ENCODE measurements at regions not wholly inside any gene's neighbourhood (a gene's known extent, or its start where the extent isn't known, plus 50 kb on each side); places are given as distances from the start of the nearest gene placed in this dataset.
"Not testable (repeated sequence)": the region's sequence is repeated elsewhere in the genome, so short reads cannot be mapped to it uniquely, and the experiment has no call there.

DNA sequence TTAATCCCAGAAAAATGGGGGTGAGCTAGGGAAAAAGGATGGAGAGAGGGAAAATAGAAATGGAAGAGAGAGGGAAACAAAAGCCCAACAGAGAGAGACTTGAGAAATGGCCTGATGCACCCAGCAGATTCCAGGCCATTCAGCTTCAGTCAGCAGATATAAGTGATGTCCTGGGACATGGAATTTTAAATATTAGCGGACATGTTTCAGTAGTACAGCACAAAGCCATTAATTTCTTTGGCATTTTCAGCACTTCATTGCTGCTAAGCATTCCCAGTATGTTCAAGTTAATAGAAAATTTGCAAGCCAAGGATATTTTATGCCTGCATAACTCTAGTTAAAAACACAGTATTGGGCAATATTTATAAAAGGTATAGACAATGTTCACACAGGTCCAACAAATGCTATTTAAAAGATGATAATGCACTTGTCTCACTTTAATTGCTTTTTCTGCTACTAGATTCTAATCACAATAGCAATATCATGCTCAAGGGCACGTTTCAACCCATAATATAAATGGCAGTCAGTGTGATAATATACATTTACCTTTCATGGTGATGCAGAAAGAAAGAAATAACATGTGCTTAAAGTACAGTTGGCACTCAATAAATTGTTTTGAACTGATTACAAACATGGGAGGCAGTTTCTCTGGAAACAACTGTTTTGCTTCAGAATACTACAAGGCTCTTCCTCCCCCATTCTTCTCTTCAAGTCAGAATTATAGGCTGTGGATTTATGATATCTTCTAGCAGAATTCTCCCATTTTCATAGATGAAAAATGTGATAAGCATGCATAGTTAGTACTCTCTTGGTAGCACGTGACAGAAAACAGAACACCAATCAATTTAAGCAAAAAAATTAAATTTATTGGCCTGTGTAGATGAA is 108.1 kb upstream of the MAGI3 start:
- in situ Hi-C loops (cut with HindIII; ENCODE audit: low pct_unique_long_range_greater_than_20kb, low sequenced_read_pairs), result no loop called here
- no peak for DNase-seq (ENCODE audit: low read depth)

DNA sequence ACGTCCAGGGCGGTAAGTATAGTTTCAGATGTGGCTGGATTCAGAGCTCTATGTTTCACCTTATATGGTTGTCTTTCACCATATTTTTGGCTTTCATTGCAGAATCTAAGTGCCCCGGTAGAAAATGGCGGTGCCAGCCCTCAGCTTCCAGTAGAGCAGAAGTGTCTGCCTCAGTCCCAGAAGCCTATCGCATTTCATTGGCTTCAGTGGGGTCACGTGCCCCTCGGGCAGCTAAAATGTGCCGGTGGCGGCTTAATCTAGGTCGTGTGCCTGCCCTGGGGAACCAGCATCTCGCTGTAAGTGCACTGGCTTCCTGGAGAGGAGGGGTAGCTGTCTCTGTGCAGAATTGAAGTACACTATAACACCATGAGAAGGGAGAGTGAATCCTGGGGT is 107.4 kb upstream of the MAGI3 start:
- no peak for DNase-seq (ENCODE audit: low read depth)
- in situ Hi-C loops (cut with HindIII; ENCODE audit: low pct_unique_long_range_greater_than_20kb, low sequenced_read_pairs), result no loop called here

DNA sequence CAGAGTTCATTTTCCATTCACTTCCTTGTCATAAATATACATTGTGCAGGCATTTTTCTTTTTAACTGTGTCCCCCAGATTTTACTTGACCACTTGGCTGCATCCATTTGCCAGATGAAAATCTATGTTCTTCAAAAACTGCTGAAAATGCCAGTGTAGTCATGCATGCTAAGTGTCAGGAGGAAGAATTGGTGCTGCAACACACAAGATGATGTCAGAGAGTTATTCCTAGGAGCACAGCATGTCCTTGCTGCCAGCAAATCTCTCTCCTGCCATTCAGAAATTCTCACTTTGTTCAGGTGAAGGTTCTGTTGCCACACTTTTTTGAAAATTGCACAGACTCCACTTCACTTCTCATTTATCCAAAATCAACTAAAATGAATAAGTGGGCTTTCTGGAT is 106.4 kb upstream of the MAGI3 start:
- no peak for DNase-seq (ENCODE audit: low read depth)
- in situ Hi-C loops (cut with HindIII; ENCODE audit: low pct_unique_long_range_greater_than_20kb, low sequenced_read_pairs), result no loop called here

DNA sequence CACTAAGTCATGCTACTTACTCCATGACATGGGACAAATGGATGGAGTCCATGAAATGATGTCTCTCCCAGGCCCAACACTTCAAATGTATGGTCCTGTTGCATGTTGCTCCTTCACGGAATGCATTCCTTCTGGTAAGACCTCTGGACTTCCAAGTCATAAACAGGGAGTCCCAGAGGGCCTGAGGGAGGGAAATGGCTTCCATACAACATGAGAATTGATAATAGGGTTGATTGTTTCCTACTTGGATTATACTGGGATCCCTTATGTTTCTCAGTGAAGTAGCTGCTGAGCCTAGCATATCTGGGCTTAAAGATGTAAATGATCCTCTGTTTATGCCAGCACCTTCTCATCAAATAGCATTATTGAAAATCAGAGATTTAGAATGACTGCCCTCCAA is 104.2 kb upstream of the MAGI3 start:
- no peak for DNase-seq (ENCODE audit: low read depth)
- in situ Hi-C loops (cut with HindIII; ENCODE audit: low pct_unique_long_range_greater_than_20kb, low sequenced_read_pairs), result no loop called here

DNA sequence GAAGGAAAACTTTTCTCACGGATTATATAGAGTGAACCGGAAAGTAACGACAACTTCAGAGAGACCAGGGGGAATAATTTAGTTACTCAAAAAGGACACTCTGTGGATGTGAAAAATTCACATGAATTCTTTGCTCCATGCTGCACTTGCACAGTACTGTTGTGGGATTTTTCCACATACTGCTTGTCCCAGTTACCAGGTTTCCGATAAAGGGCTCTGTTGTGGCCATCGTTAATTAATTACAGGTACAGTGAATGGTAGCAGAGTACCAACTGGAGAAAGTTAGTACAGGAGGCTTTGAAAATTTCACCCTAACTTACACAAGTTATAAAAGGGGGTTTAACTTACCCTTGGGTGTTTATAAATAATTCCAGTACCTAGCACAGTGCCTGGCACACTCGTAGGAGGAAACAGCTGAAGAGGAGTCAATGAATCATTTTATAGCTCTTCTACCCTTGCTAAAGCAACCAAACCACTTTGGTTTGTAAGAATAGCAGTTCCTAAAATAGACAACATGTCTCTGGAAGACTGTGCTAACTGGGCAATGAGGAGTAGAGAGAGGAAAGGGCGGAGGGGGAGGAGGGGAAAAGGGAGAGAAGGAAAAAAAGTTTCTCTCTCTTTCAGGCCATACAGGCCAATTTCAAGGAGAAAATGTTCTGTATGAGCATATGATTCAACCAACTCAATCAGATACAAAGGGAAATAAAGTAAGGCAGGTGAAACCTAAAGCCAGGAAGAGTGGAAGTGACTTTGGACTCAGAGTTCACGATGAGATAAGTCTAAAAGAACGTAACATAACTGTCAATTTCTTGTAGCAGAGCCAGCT is 98.3 kb upstream of the MAGI3 start:
- in situ Hi-C loops (cut with HindIII; ENCODE audit: low pct_unique_long_range_greater_than_20kb, low sequenced_read_pairs), result no loop called here

DNA sequence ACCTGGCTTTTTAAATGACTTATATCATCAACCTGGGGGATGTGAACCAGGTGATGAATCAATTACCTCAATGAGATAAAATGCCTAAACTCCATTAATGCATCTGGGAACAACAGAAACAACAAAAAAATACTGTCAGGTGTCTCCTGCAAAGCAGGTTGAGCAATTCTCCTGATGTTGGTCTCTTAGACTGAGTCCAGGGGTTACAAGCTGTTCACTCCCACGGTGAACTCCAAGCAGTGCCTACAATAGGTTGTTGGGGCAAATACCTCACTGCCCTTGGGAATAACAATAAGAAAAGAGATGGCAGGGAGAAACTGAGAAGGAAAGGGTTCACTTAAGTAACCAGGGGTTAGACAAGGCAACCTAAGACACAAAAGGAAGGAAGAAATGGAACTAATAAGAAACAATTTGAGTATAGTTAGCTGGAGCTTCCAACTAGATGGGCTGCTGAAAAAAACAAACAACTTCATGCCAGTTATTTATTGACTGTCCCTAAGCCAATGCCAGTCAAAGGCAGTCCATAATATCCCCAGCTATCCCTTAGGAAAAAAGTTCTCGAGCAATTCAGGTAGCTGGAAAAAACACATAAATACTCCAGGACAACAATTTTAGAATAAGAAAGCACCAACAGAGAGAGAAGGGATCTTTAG is 97.6 kb upstream of the MAGI3 start:
- in situ Hi-C loops (cut with HindIII; ENCODE audit: low pct_unique_long_range_greater_than_20kb, low sequenced_read_pairs), result no loop called here
- no peak for DNase-seq (ENCODE audit: low read depth)

More for the DNA sequence above, 98.3 kb upstream of the MAGI3 start:
- DNase-seq (ENCODE audit: low read depth), result no peak

DNA sequence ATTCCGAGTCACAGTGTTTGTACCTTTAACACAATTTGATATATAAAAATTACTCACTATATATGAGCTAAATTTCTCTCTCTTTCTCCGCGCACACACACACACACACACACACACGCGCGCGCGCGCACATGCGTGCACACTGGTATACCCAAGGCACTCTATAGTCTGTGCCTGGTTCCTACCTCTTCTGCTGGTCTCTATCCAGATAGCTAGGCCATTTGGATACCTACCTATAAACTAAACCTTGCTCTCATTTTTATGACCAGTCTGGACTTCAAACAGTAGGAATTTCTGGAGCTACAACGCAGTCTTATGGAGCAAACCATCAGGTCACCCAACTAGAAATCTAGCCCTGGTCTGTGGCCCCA is 97.1 kb upstream of the MAGI3 start:
- in situ Hi-C loops (cut with HindIII; ENCODE audit: low pct_unique_long_range_greater_than_20kb, low sequenced_read_pairs), result no loop called here
- DNase-seq (ENCODE audit: low read depth), result no peak

DNA sequence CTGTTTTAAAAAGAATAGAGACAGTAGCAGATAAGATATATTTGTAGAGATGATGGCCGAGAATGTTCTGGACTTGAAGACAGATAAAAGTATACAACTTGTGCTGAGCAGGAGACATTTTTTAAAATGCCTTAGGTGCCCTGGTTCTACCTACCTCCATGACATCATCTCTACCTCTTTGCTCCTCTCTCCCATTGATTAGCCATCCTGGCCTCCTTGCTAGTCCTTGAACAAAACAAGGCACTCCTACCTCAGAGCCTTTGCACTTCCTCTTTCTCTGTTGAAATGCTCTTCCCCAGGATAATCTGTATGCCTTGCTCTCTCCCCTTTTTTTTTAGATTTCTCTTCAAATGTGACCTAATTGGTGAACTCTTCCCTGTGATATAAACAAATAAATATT is 92.6 kb upstream of the MAGI3 start:
- DNase-seq (ENCODE audit: low read depth), result no peak
- in situ Hi-C loops (cut with HindIII; ENCODE audit: low pct_unique_long_range_greater_than_20kb, low sequenced_read_pairs), result no loop called here

DNA sequence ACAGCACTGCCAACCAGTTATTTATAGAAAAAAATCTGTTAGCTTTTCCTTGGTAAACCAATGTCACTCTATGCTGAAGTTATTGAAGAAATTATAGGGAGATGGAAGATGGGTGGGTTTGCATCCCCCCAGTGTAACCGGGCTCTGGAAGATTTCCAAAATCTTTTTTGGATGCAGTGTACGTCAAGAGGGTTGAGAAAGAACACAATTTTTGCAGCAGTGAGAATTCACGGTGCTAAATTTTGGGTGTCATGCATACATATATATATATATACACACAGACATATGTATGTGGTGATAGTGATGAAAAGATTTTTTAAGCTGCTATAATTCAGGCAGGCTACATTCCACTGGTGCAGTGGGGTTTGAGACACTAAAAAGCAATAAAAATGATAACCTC is 91.4 kb upstream of the MAGI3 start:
- in situ Hi-C loops (cut with HindIII; ENCODE audit: low pct_unique_long_range_greater_than_20kb, low sequenced_read_pairs), result no loop called here

DNA sequence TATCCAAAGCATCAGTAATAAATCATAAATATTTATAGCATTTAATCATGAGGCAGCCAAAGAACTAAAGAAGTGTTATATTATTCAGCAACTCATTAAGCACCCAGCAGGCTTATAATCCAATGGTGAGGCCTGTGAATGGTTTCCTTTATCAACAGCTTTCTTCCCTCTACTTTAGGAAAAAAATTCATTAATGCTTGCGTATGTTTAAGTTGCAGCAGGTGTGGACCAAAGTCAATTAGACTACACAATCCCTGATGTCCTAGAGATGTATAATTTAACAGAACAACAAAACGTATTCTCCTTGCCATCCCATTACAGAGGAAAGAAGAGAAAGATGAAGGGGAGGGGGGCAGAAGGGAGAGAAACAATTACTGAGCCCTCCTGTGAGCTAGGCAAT is 87.7 kb upstream of the MAGI3 start:
- no peak for DNase-seq (ENCODE audit: low read depth)
- in situ Hi-C loops (cut with HindIII; ENCODE audit: low pct_unique_long_range_greater_than_20kb, low sequenced_read_pairs), result no loop called here

More for the DNA sequence above, 91.4 kb upstream of the MAGI3 start:
- DNase-seq (ENCODE audit: low read depth), result no peak

DNA sequence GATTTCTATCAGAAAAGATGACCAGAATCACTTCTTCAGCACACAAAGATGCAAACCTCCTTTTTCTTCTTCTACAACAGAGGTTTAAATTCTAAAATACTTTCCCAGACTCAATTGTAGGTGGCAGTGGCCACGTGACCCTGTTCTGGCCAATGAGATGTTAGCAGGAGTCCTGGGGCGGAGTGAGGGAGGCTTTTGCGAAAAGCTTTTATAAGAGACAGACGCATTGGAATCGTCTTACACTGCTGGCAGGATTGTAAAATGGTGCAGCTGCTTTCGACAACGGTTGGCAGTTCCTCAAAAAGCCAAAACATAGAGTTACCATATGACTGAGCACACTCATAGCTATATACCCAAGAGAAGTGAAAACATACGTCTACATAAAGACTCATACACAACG is 87.0 kb upstream of the MAGI3 start:
- no peak for DNase-seq (ENCODE audit: low read depth)
- in situ Hi-C loops (cut with HindIII; ENCODE audit: low pct_unique_long_range_greater_than_20kb, low sequenced_read_pairs), result no loop called here

DNA sequence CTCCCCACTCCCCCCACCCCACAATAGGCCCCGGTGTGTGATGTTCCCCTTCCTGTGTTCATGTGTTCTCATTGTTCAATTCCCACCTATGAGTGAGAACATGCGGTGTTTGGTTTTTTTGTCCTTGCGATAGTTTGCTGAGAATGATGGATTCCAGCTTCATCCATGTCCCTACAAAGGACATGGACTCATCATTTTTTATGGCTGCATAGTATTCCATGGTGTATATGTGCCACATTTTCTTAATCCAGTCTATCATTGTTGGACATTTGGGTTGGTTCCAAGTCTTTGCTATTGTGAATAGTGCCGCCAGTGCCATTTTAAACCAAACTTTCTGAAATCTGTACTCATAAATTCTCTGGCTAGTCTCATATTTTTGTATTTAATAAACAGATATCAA is 85.3 kb upstream of the MAGI3 start:
- in situ Hi-C loops (cut with HindIII; ENCODE audit: low pct_unique_long_range_greater_than_20kb, low sequenced_read_pairs); DNase-seq (ENCODE audit: low read depth): not testable (repeated sequence)

DNA sequence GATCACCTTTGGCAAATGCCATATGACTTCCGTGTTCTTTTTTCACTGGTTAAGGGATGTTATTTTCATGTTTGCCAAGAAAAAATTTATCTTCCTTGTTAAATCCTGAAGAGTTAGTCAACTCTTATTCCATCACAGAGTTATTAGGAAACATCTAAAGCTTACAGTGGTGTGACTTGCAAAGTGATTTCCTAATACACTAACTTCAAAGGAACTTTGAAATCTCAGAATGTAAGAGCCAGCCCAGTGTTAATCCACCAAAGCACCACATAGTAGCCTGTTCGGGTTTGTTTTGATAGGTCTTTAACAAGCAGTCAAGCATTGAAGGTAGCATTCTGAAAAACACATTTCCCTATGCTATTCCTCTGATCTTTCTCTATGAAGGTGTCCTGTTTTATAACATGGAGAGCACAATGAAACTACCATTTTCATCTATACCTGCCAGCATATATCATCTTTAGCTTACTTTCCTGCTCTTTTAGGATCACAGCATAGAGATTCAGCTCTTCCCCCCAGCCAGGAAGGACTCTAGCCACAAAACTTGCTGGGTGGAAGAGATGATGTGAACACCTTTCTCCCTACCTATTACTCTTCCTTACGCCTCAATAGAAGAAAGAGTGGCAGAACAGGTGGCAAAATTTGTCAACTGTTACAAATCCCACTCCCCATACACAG is 82.4 kb upstream of the MAGI3 start:
- DNase-seq (ENCODE audit: low read depth), result no peak
- in situ Hi-C loops (cut with HindIII; ENCODE audit: low pct_unique_long_range_greater_than_20kb, low sequenced_read_pairs), result no loop called here

DNA sequence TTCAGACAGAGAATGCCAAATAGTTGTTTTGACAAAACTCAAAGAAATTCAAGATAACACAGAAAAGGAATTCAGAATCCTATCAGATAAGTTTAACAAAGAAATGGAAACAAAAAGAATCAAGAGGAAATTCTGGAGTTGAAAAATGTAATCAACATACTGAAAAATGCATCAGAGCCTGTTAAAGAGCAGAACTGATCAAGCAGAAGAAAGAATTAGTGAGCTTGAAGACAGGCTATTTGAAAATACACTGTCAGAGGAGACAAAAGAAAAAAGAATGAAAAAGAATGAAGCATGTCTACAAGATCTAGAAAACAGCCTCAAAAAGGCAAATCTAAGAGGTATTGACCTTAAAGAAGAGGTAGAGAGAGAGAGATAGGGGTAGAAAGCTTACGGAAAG is 77.7 kb upstream of the MAGI3 start:
- DNase-seq (ENCODE audit: low read depth); in situ Hi-C loops (cut with HindIII; ENCODE audit: low pct_unique_long_range_greater_than_20kb, low sequenced_read_pairs): not testable (repeated sequence)

DNA sequence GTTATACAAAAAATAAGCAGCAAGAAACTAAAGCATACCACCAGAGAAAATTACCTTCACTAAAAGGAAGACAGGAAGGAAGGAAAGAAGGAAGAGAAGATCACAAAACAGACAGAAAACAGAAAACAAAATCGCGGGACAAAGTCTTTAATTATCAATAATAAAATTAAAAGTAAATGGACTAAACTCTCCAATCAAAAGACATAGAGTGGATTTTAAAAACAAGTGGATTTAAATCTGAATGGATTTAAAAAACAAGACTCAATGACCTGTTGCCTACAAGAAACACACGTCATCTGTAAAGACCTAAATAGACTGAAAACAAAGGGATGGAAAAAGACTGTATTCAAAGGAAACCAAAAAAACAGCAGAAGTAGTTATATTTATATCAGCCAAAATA is 75.7 kb upstream of the MAGI3 start:
- no peak for DNase-seq (ENCODE audit: low read depth)
- in situ Hi-C loops (cut with HindIII; ENCODE audit: low pct_unique_long_range_greater_than_20kb, low sequenced_read_pairs), result no loop called here

DNA sequence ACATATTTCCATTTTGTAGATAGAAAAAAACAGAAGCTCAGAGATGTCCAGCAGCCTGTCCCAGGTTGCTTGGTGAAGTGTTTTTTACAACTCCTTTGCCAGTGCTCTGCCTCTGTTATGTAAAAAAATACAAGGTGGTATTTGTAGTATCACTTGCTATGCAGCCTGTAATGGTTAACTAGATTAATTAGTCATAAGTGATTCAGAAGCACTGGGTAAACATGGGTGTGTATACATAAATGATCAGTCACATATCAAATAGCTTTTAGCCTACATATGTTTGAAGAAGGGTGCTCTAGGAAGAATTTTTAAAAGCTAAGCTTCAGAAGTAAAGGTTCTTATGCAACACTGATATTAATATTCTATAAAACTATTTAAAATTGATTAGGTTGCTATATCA is 70.0 kb upstream of the MAGI3 start:
- in situ Hi-C loops (cut with HindIII; ENCODE audit: low pct_unique_long_range_greater_than_20kb, low sequenced_read_pairs), result no loop called here
- peak; percentile 28 for DNase-seq (ENCODE audit: low read depth)

DNA sequence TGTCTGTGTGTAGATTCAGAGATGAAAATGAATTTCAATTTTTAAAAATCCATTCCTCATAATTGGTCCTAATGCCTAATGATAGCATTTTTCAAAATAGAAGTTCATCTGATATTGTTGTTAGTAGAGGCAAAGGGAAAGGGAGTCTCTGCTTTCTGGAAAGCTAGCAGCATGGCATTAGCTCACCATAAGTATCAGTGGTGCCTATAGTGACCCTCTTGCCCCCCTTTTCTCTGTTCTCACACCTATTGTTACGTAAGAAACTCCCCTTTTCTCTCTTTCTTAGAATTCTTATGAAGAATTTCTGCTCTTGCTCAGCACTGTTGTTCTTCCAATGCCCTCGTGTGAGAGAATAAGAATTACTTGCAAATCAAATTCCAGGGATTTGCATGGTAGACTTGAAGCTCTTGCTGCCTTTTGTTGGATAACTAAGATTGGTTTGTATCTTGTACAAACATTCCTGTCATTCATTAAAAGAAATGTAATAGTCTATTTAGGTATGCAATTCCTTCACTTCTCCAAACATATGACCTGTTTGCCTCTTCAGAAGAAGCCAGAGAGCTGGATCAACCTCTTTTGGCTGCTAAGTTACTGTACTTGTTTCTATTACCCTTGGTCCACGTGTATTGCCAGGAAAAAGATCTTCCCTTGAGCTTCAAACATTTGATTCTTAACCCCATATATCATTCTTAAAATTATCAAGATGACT is 69.2 kb upstream of the MAGI3 start:
- peak; percentile 60 for DNase-seq (ENCODE audit: low read depth)
- in situ Hi-C loops (cut with HindIII; ENCODE audit: low pct_unique_long_range_greater_than_20kb, low sequenced_read_pairs), result no loop called here

DNA sequence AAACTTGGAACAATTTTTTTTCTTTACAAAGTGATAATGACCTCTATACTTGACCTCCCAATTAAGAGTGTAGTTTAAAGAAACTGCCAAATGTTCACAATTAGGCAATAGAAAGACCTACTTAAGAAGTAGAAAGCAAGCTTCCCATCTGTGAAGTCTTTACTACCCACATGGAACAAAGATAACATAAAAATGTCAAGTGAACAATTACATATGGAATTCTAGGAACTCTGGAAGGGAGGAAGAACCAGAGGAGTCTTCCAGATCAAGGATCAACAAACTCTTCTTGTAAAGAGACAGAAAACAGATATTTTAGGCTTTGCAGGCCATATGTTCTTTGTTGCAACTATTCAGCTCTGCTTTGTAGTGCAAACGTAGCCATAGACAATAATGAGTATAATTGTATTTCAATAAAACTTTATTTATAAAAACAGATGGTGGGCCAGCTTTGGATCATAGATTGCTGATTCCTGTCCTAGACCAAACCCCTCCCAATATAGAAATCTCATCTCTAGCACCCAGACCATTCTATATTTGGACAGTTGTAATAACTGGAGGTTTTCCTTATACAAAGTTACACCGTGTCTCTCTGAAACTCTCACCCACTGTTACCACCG is 68.4 kb upstream of the MAGI3 start:
- in situ Hi-C loops (cut with HindIII; ENCODE audit: low pct_unique_long_range_greater_than_20kb, low sequenced_read_pairs), result no loop called here

More for the DNA sequence above, 68.4 kb upstream of the MAGI3 start:
- no peak for DNase-seq (ENCODE audit: low read depth)

Data from Caki2 (cell line).